ENCODE measurements at regions not wholly inside any gene's neighbourhood (a gene's known extent, or its start where the extent isn't known, plus 50 kb on each side); places are given as distances from the start of the nearest gene placed in this dataset.

DNA sequence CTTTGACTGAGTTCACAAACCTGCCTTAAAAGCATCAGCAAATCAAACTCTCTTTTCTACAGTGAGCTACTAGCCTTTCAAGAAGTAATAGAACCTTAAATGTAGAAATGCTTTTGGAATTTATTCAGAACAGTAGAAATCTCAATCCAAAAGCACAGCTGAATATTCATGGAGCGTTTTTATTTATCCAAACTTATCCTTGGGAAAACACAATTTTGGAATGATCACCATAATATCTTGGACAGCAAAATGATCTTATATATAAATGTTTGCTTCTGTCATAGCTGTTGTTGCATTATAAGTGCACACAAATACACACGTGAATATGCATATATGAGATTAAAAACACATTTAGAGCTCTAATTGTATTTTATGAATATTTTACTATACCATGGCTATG, 747.3 kb upstream of the PIK3C3 start:
- no peak for DNase-seq

DNA sequence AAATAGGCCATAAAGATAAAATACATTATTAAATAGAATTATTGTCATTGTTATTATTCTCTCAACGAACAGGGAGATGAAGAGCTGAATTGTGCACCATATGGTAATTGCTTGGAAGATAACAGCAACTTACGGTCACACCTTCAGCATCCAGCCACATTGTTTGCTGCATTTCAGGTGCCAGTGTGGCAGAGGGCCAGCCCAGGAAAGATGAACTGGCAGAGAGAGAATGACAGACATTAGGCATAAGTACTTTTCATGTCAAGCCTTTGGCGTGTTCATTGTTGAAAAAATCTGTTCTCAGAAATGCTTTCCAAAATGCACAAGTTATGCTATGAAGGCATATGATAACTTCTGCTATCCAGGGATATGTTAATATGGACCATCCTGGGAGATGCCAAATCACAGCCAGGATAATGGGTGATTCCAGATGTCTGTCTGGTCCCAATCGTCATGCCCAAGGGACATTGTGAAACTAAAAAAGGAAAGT, 748.6 kb upstream of the PIK3C3 start:
- DNase-seq = no peak

DNA sequence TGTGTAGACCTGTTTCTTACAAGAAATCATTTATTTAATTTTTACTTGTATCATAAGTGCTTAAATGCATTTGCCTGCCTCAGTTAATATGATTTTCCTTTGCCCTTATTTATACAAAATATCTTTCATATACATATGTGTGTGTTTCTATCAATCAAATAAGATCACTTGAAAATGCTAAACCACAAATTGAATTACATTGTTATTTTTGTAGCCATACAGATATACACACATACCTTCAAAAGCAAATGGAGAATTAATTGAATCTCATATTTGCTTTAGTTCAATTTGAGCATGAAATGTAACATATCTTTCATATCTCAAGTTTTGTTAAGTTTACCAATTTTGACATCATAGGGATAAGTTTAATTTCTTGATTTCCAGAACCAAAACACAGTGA, 755.8 kb upstream of the PIK3C3 start:
- DNase-seq = no peak

DNA sequence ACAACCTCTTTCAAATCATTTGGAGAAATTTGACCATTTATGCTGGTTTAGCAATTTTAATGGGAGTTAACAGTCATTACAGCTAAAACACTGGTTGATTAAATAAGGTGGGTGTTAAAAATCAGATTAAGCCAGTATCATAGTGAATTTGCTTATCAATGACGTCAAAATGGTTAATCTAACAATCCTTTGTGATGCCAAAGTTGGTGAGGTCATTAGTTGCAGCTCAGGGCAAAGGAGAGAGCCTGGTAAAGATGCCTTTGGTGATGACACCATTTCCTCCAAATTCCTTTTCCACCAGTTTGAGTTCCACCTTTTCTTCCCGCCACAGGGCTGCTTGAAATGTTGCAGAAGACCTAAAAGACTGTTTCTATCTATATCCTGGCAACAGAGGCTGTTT, 757.1 kb upstream of the PIK3C3 start:
- DNase-seq = no peak

DNA sequence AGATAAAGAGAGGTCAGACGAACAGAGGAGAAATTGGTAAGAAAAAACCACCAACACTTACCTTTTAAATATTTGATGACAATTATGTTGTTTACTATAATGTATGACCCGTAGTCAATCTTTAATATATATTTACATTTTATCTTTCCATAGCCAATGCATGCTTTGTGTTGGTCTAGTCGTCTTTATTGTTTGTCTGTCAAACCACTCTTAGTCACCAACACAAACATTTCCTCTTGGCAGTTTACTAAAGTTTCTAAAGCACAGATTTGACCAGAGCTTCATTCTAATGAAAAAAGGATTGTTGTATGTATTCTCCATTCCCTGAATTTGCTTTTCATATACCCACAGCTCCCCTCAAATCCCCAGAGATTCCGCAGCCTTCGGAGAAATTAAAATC, 784.7 kb upstream of the PIK3C3 start:
- no peak for DNase-seq

DNA sequence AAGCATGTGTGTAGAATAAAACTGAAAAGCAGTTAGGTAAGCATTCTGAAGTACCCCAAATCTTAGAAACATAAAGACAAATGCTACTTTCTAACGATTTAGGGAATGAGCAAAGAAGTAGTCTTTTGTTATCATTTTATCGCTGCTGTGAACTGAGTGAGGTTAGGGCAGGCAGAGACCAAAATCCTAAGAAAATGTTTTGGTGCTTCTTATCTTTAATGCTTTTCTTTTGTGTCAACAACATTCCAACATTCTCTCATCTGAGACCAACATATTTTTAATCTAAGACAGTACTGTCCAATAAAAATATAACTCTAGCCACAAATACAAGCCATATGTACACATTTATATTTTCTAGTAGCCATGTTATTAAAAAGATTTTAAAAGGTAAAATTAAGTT, 789.4 kb upstream of the PIK3C3 start:
- no peak for DNase-seq

DNA sequence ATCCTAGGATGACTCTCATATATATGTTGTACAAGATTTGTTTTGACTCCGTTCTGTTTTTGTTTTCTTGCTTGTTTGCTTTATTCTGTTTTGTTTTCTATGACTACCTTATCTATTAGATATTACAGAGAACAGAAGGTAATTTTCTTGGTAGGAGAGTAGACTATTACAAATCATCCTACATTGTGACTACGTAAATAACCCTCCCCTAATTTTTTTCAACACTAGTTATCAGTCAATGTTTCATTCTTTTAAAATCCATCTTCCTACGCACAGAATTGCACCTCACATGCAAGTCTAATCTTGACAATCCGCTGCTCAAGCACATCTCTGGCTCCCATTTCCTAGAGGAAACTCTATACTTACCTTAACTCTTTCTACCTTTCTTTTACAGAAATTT, 792.3 kb upstream of the PIK3C3 start:
- no peak for DNase-seq

DNA sequence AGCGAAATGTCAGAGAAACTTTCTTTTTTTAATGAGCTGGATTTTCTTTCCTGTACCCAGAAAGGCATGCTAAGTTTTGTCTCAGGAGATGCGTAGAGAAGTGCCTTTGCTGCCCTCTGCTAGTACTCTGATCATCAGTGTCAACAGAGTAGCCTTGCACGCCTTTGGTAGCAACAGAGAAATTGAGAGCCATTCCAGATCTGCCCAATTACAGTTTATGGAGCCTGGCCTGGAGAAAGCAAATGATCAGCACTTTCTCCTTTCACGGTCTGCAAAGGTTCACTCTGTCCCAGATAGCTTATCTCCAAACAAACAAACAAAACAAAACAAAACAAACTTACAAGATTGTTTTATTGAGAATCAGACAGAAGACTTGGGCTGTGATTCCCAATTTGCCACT, 792.8 kb upstream of the PIK3C3 start:
- DNase-seq = no peak

DNA sequence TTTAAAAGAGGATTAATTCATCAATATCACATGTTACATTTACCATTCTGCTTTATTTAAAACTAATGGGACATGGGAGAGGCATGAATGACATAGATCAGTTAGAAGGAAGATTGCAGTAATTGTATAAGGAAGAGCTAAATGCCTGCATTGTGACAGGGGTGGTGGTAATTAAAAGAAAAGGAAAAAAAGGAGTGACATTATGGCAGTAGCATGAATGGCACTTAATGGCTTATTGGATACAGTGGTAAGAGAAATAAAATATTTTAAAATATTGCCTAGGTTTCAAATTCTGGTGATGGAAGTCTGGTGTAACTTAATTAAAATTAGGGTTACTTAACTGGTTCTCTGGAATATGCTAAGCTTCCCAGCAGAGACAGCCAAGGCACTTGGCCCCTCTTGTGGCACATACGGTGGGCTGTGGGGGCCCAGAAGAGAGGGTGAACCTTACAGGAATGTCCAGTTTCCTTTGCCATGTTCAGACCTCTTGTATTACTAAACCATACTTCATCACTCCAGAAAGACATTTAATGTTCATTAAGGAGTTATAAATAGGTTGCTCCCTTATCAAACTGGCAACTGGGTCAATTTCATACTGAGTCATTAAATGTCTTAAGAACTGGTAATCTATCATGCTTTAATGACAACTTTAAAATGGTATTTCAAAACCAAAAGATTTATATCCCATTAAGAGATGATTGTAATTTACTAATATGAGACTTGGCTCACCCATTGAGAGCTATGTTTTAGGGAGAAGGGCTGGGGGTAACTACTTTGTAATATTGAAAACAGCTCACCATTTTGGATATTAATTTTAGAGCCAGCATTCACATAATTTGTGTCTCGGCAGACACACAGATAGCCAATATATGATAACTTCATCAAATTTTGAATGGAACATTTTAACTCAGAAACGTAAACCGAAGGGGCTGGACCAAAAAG, 798.9 kb upstream of the PIK3C3 start:
- no peak for DNase-seq

DNA sequence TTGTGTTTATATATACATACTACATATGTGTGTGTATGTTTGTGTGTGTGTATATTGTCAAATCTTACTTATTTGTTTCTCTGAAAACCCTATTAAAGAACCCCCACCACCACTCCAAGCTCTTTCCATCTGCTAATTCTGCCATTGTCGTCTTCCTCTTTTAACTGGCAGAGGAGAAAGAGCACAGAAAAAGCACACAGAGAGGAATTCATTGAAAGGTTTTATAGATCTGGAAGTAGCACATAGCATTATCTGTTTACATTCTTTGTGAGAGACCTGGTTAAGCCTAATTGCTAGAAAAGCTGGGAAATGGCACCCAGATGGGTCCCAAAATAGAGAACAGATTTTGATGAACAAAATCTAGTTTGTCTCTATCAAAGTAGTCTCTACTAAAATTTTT, 800.0 kb upstream of the PIK3C3 start:
- no peak for DNase-seq

DNA sequence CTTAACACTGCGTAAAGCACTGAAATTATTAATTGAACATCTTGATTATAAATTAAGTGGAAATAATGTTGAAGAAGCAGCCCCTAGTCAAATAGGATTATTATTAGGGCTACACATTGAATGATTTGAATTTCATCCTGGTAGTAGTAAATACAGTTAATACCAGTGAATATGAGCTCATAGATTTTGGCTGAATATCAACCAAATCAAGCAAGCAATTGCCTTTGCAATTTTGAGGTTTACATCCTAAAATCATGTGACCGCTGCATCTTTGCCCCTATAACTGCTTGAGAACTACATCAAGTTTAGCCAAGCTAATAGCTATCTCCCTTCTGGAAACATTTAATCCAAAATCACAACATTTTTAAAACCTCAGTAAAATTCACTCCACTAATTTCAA, 801.2 kb upstream of the PIK3C3 start:
- DNase-seq = no peak

DNA sequence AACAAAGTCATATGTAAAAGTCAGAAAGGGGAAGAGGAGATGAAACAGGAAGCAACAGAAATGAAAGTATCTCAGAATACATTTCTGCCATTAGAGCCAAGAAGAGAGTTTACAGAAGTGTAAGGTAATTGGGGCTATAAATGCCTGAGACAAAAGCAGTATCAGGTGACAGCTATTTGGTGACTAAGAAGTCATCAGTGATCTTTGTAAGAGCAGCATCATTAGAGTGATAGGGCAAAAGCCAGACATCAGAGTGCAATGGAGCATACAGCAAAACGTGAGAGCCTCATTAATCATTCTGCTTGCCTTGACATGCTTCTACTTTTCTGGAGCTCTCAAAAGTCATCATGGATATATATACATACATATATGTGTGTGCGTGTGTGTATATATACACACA, 804.7 kb upstream of the PIK3C3 start:
- no peak for DNase-seq

DNA sequence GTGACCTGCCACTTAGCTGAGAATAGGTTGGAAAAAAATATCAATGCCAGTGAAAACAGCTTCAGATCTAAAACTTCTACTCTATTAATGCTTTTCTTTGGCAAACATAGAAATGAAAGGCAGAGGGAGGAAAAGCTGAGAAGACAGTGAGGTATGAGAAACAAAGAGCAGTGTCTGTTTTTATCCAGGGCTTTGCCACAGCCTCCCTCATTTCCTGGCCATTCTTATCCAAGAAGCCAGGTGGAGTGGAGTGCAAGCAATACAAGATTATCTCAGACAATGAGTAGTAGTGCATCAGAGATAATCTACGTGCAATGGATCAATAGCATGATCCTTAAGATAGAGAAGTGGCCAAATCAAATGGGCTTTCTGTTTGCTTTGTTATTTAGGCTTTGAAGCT, 808.7 kb upstream of the PIK3C3 start:
- no peak for DNase-seq

DNA sequence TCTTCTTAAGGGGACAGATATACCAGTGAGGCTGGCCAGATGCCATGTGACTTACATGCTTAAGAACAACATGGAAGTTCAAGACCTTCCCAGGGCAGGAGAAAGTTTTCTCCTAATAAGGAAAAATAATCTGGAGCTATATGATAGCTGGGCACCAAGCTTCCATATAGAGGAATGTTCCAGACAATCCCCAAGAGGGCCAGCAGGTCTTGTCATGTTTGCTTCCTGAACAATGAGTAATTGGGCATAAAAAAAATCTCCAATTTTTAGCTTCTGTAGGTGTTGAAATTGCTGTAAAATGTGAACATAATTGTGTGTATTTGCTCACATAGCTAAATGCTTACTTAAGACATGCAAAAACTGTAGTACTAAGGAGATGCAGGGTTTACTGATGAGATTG, 809.5 kb upstream of the PIK3C3 start:
- no peak for DNase-seq

DNA sequence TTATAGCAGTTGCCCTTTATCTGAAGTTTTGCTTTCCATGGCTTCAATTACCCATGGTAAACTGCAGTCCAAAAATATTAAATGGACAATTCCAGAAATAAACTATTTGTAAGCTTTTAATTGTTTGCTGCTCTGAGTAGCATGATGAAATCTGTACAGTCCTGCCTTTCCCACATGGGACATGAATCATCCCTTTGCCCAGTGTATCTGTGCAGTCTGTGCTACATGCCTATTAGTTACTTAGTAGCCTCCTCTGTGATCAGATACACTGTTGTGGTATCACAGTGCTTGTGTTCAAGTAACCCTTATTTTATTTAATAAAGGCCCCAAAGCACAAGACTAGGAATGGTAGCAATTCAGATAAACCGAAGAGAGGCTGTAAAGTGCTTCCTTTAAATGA, 810.6 kb upstream of the PIK3C3 start:
- DNase-seq = no peak

DNA sequence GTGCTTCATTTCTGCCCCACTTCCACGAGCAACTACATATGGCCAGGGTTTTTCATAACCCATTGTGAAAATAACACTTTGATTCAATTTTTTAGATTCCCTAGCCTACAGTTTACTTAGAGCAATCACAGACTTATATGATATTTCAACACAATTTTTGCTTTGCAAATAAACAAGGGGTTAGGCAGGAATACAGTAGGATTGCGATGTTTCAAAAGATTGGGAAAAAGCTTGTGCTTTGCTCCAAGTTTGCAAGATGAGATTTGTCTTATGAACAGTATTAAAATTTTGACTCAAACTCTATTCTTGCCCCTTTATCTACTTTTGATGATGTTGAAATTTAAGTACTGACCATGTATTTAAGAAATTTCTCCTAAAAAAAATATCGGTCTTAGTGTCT, 814.5 kb upstream of the PIK3C3 start:
- DNase-seq = no peak

DNA sequence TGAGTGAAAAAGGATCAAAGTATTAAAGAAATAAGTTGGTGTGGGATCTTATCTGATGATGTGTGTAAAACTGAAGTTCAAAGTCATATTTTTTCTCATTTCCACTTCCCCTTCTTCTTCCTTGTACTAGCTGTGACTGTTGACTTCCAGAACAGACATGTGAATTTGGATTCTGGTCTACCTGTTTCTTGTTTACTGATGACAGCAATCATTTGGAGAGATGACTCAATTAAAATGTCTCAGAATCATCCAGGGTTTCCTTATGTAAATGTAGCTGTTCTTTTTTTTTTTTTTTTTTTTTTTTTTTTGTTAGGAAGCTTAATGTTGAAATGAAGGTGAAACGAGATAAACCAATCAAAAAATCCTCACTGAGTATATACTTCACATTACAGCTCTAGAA, 819.9 kb upstream of the PIK3C3 start:
- DNase-seq = no peak

DNA sequence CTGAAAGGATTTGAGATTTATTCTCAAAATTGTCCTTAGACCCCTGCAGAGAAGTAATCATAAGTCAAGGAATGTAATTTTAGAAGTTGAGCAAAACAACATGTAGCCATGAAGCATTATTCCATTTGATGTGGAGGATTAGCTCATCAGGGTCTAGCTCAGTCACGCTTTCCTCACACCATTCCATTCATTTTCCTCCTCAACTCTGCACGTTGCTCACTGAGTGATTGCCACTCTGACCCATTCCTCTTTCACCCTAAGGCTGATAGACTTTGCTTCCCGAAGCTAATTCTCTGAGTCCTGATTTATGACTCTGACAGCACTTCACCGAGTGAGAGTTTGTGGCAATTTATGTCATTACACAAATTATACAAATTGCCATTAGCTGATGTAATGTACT, 820.6 kb upstream of the PIK3C3 start:
- DNase-seq = no peak

DNA sequence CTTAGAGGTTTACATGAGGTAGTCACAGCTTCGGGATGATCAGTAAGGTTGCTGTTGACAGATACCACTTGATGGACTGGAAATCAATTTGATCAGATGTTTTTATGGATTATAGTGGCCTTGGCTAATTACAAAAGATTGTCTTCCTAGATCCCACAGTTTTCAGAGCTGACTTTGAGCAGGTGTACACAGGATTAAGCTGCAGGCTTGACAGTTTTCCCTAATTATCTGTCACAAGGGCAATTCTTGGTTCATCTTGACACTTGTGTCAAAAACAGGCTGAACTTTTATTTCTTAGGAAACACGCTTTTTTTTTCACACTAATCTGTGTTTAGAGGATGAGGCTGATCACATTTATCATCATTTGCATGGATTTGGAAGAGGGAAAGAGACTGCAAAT, 824.0 kb upstream of the PIK3C3 start:
- no peak for DNase-seq

DNA sequence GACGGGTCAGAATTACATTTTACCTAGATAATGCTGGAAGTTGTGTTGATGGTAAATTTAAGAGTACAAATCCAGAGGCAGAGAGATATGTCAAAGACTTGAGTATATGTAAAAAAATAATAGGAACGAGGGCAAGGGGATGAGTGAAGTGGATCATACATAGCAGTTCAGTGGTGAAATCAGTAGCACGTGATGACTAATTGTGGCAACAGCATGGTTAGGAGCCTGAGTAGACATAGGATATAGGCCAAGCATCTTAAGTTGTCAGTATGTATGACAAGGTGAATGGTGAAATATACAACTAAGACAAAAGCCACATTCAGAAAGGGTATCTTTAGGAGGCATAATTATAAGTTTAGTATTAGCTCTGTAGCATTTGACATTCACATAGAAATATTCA, 826.5 kb upstream of the PIK3C3 start:
- DNase-seq = no peak

DNA sequence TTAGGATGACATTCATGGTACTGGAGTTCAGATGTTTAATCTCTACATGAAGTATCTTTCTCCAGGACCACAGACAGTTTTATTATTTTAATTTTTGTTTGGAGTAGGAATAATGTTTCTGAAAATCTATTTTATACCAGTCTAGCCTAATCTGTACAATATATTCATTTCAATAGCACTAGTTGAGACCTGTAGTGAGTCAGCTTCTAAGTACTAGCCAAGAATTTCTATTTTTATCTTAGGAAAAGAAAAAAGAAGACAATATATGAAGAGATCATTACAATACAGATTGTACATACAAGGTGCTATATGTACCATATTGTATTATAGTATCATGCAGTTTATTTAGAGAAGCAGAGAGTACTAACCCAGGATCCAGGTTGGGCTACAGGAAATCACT, 826.9 kb upstream of the PIK3C3 start:
- DNase-seq = no peak

DNA sequence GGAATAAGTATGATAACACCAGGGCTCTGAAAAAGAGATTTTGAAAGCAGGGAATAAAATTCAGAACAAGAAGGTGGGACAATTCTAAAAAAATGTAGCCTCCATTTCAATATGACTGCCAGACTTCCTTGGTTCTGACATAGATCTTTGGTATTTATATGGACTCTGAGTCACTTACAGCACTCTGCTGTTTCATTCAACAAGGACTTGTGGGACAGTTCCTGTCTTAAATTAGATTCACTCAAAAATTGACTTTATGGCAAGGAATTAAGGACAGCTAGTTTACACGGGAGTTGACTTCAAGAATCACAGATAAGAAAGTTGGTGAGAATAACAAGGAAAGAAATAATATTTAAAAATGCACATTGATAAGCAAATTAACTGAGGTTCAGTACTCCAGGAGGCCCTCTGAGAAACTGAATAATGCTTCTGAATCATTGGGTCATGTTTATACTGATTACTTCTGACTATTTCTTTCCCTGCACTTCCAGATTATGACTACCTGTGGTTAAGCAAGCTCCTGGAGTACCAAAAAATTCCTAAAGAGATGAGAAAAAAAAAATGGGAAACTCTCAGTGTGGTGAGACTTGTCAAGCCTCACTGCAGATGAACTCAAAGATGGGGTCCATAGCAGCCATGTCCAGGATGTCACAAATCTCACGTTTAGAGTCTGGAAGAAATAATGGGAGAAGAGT, 828.3 kb upstream of the PIK3C3 start:
- no peak for DNase-seq

DNA sequence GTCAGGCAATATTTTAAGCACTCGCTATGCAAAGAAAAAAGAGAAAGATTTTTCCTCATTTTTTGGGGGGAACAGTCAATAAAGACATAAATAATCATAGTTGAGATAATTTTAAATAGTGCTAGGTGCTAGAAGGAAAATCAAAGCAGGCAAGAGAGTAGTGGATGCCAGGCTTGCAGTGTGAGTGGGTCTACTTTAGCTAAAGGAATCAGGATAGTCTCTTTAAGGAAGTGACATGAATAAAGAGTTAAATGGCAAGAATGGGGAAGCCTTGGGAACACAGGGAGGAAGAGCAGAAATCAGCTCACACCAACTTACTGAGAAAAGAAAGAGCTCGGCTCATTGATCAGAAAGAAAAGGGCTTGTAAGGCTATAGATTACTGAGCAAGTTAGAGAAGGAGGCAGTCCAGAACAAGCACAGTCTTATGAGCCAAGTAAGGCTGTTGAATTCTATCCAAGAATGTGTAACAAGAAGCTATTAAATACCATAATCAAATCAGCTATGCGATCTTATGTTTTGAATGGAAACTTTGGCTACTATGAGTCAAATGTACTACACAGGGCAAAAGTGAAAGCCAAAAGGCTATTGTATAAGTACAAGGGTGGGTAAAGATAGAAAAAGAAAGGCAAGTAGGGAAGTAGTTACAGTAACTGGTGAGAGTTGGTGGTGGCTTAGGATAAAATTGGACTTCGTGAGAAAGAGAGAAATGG, 833.8 kb upstream of the PIK3C3 start:
- DNase-seq = no peak

DNA sequence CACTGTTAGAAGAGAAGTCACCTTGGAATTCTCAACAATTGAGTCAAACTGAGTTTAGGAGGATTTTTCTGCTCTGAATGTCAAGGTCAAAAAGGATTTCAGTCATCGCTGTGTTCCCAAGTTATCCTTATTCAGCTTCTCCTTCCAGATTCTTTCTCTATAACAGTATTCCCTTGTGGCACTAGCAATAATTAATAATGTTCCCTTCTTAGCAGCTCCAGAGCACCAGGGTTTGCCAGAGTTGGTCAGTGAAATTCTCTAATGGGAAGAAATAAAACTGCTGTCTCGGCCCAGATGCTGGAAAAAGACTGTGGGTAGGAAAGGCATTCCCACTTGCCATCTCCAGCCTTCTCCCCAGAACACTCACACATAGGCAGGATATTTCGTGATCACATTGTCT, 836.0 kb upstream of the PIK3C3 start:
- no peak for DNase-seq

Data from T1000 (cell line).